ENCODE measurements at regions not wholly inside any gene's neighbourhood (a gene's known extent, or its start where the extent isn't known, plus 50 kb on each side); places are given as distances from the start of the nearest gene placed in this dataset.

DNA sequence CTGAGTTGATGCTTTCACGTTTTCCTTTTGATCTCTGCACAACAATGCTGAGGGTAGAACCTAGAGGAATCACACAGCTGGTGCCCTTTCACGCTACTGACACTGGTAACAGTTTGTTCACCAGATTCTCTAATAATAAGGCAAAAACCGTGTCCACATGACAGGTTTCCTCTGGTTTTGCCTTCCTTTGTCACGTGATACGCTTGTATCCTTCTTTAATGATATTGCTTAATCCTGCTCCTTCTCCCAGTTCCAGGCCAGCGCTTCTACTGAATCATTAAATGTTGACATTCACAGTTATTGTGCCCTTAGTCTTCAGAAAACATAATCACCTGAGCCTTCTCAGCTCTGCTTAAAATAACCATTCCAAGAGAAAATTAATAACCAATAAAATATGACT is 978.2 kb upstream of the NCAM2 start:
- DNase-seq (ENCODE audit: low read depth, low spot score): no peak
- H3K79me2 ChIP-seq (ENCODE audit: control insufficient read depth, insufficient read depth, low read length): no peaks in the 10 kb centered on the region
- no peak overlapping the region for H3K4me2 ChIP-seq (ENCODE audit: insufficient read depth, low read length)
- no peaks in the 10 kb centered on the region for H3K4me1 ChIP-seq (ENCODE audit: control insufficient read depth, extremely low read depth, insufficient read depth, low read length)
- no peak overlapping the region for H3K9ac ChIP-seq (replicated peaks; ENCODE audit: extremely low read depth, insufficient read depth, low read length)
- BruUV-seq (replicated peaks): no TSS peak
- H3K9me1 ChIP-seq (replicated peaks; ENCODE audit: control insufficient read depth, extremely low read depth, insufficient read depth, low read length): no peaks in the 10 kb centered on the region
- no peak overlapping the region for H3K27ac ChIP-seq (ENCODE audit: insufficient read depth, low read depth, low read length)
- no peaks in the 10 kb centered on the region for H4K20me1 ChIP-seq (replicated peaks; ENCODE audit: control insufficient read depth, extremely low read depth, insufficient read depth, low read length)
- FAIRE-seq: no peak
- intact Hi-C loops (cut with micrococcal nuclease) (no loop called here), dilution Hi-C loops (cut with MboI; ENCODE audit: extremely low pct_ligation_motif_present, low sequenced_read_pairs) (no loop called here)
- H3K36me3 ChIP-seq (ENCODE audit: control insufficient read depth in 2 of 2, extremely low read depth in 1 of 2, insufficient read depth in 2 of 2, low read length in 2 of 2): no peaks in the 10 kb centered on the region
- ChIA-PET CTCF (no interaction called here), POLR2A (no interaction called here)
- TF ChIP-seq GATA2 (IDR thresholded peaks at IDR 0.05; ENCODE audit: insufficient read depth, insufficient read length, low read depth, low read length) (no peak), MYC (IDR thresholded peaks at IDR 0.05; ENCODE audit: low read depth, low read length) (no peak), EZH2 (IDR thresholded peaks at IDR 0.05; ENCODE audit: borderline replicate concordance, low read depth, low read length, severe bottlenecking) (no peak), MAX (IDR thresholded peaks at IDR 0.05; ENCODE audit: insufficient read depth, insufficient read length) (no peak), JUN (IDR thresholded peaks at IDR 0.05; ENCODE audit: borderline replicate concordance, insufficient read depth, insufficient read length, low read depth) (no peak), POLR2A (IDR thresholded peaks at IDR 0.05; ENCODE audit: low read depth, low read length) (no peak), FOS (IDR thresholded peaks at IDR 0.05; ENCODE audit: borderline replicate concordance, insufficient read depth, low read length) (no peak)
- TF ChIP-seq, protein P1, sequence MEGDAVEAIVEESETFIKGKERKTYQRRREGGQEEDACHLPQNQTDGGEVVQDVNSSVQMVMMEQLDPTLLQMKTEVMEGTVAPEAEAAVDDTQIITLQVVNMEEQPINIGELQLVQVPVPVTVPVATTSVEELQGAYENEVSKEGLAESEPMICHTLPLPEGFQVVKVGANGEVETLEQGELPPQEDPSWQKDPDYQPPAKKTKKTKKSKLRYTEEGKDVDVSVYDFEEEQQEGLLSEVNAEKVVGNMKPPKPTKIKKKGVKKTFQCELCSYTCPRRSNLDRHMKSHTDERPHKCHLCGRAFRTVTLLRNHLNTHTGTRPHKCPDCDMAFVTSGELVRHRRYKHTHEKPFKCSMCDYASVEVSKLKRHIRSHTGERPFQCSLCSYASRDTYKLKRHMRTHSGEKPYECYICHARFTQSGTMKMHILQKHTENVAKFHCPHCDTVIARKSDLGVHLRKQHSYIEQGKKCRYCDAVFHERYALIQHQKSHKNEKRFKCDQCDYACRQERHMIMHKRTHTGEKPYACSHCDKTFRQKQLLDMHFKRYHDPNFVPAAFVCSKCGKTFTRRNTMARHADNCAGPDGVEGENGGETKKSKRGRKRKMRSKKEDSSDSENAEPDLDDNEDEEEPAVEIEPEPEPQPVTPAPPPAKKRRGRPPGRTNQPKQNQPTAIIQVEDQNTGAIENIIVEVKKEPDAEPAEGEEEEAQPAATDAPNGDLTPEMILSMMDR (IDR thresholded peaks at IDR 0.05; ENCODE audit: extremely low read depth in 1 of 2, insufficient read depth in 1 of 2, low read depth in 1 of 2, low read length in 2 of 2): no peak
- H2AFZ ChIP-seq (ENCODE audit: low read depth, low read length): no peak overlapping the region
- no peaks in the 10 kb centered on the region for H3K9me3 ChIP-seq (replicated peaks; ENCODE audit: control insufficient read depth, insufficient read depth, low read length)
- H3K4me3 ChIP-seq (replicated peaks in 1 of 3; ENCODE audit: insufficient read depth in 1 of 3, low read depth in 1 of 3, low read length in 3 of 3): no peak overlapping the region
- H3K27me3 ChIP-seq (ENCODE audit: control insufficient read depth in 2 of 2, insufficient read depth in 2 of 2, low read length in 2 of 2): no peaks in the 10 kb centered on the region

Measured in endothelial cell of umbilical vein (primary cell).